HEK293 (cell line): ENCODE measurements at regions not wholly inside any gene's neighbourhood (a gene's known extent, or its start where the extent isn't known, plus 50 kb on each side); places are given as distances from the start of the nearest gene placed in this dataset.

ENCODE experiments used
- CTCF ChIA-PET: fragments of 350-600 bp; formaldehyde crosslinking; extraction: SDS; loops from one replicate; lab custom pipeline; 2021; ENCODE audit warnings: antibody characterized with exemption; lab: Yijun Ruan, JAX
- POLR2A ChIA-PET: fragments of 300-600 bp; formaldehyde crosslinking; extraction: SDS; loops from one replicate; lab custom pipeline; 2020; ENCODE audit warnings: antibody characterized with exemption, inconsistent platforms; lab: Yijun Ruan, JAX
- H3K27ac ChIP-seq: fragments of 200-500 bp; sonication (Bioruptor generic); 2 replicates; pipeline ENCODE4 v1.5.1; 2014; ENCODE audit warnings: low read depth, low read length, control low read depth, inconsistent platforms; ENCODE audit errors: extremely low read depth
- H3K36me3 ChIP-seq, 2 experiments: fragments of 200-500 bp in 1 of 2; sonication (Bioruptor generic) in 1 of 2; 1 replicate in 1 of 2; 2 replicates in 1 of 2; pipeline ENCODE4 v1.5.1; 2014 to 2017; ENCODE audit warnings: inconsistent platforms in 2 of 2, low read length in 2 of 2; ENCODE audit not compliant: control insufficient read depth in 2 of 2, insufficient read depth in 1 of 2
- H3K4me1 ChIP-seq: fragments of 200-500 bp; sonication (Bioruptor generic); 2 replicates; pipeline ENCODE4 v1.5.1; 2014; ENCODE audit warnings: mild to moderate bottlenecking, low read length, inconsistent platforms; ENCODE audit not compliant: control insufficient read depth, insufficient read depth
- H3K4me3 ChIP-seq: 2 replicates; pipeline ENCODE4 v1.5.1; 2011; ENCODE audit warnings: low read depth, mild to moderate bottlenecking, control low read depth, low read length, moderate library complexity
- H3K9me3 ChIP-seq: fragments of 200-500 bp; sonication (Bioruptor generic); 2 replicates; pipeline ENCODE4 v1.5.1; 2014; ENCODE audit warnings: low read depth, low read length, inconsistent platforms; ENCODE audit not compliant: control insufficient read depth, insufficient read depth
- GLIS2 ChIP-seq: fragments of 450-650 bp; formaldehyde crosslinking; IDR thresholded peaks from 2 replicates; pipeline ENCODE4 v1.5.1; 2016; ENCODE audit warnings: missing biosample characterization, missing genetic modification characterization
- ZNF112 ChIP-seq: fragments of 450-650 bp; formaldehyde crosslinking; IDR thresholded peaks from 2 replicates; pipeline ENCODE4 v1.5.0; 2017; ENCODE audit warnings: missing biosample characterization, missing genetic modification characterization
- ZNF132 ChIP-seq: fragments of 450-650 bp; formaldehyde crosslinking; IDR thresholded peaks from 2 replicates; pipeline ENCODE4 v1.5.1; 2017; ENCODE audit warnings: missing biosample characterization, missing genetic modification characterization, borderline replicate concordance
- ZNF146 ChIP-seq: fragments of 450-650 bp; formaldehyde crosslinking; IDR thresholded peaks from 2 replicates; pipeline ENCODE4 v1.5.1; 2016; ENCODE audit warnings: missing biosample characterization, missing genetic modification characterization
- ZNF169 ChIP-seq: fragments of 450-650 bp; formaldehyde crosslinking; IDR thresholded peaks from 2 replicates; pipeline ENCODE4 v1.5.1; 2016; ENCODE audit warnings: missing biosample characterization, missing genetic modification characterization
- ZNF175 ChIP-seq: fragments of 450-650 bp; formaldehyde crosslinking; IDR thresholded peaks from 2 replicates; pipeline ENCODE4 v1.5.1; 2016; ENCODE audit warnings: missing biosample characterization, missing genetic modification characterization
- ZNF23 ChIP-seq: fragments of 450-650 bp; formaldehyde crosslinking; IDR thresholded peaks from 2 replicates; pipeline ENCODE4 v1.5.1; 2016; ENCODE audit warnings: missing biosample characterization, missing genetic modification characterization, borderline replicate concordance
- ZNF239 ChIP-seq: fragments of 450-650 bp; formaldehyde crosslinking; IDR thresholded peaks from 2 replicates; pipeline ENCODE4 v1.5.1; 2016; ENCODE audit warnings: missing biosample characterization, missing genetic modification characterization
- ZNF335 ChIP-seq: fragments of 450-650 bp; formaldehyde crosslinking; conservative IDR thresholded peaks from 2 replicates; pipeline ENCODE4 v1.5.1; 2016; ENCODE audit warnings: missing biosample characterization, missing genetic modification characterization
- ZNF394 ChIP-seq: fragments of 450-650 bp; formaldehyde crosslinking; IDR thresholded peaks from 2 replicates; pipeline ENCODE4 v1.5.1; 2016; ENCODE audit warnings: missing biosample characterization, missing genetic modification characterization, mild to moderate bottlenecking, moderate library complexity, borderline replicate concordance
- ZNF707 ChIP-seq: fragments of 450-650 bp; formaldehyde crosslinking; IDR thresholded peaks from 2 replicates; pipeline ENCODE4 v1.5.1; 2016; ENCODE audit warnings: missing biosample characterization, missing genetic modification characterization
- TF ChIP-seq, protein P1 (sequence below): fragments of 450-650 bp; formaldehyde crosslinking; conservative IDR thresholded peaks from 2 replicates; pipeline ENCODE4 v1.5.1; 2016; ENCODE audit warnings: low read depth, missing biosample characterization, missing genetic modification characterization
- TF ChIP-seq, protein P2 (sequence below): fragments of 450-650 bp; formaldehyde crosslinking; IDR thresholded peaks from 2 replicates; pipeline ENCODE4 v1.5.1; 2016; ENCODE audit warnings: missing biosample characterization, missing genetic modification characterization, low read depth
- TF ChIP-seq, protein P3 (sequence below): fragments of 450-650 bp; formaldehyde crosslinking; IDR thresholded peaks from 2 replicates; pipeline ENCODE4 v1.5.1; 2016; ENCODE audit warnings: missing biosample characterization, missing genetic modification characterization, borderline replicate concordance
- TF ChIP-seq, protein P4 (sequence below): fragments of 450-650 bp; formaldehyde crosslinking; IDR thresholded peaks from 2 replicates; pipeline ENCODE4 v1.5.1; 2016; ENCODE audit warnings: missing biosample characterization, missing genetic modification characterization
- TF ChIP-seq, protein P5 (sequence below): fragments of 450-650 bp; formaldehyde crosslinking; IDR thresholded peaks from 2 replicates; pipeline ENCODE4 v1.5.1; 2016; ENCODE audit warnings: missing biosample characterization, missing genetic modification characterization
- TF ChIP-seq, protein P6 (sequence below): fragments of 450-650 bp; formaldehyde crosslinking; IDR thresholded peaks from 2 replicates; pipeline ENCODE4; 2016; ENCODE audit warnings: missing biosample characterization, missing genetic modification characterization
- TF ChIP-seq, protein P7 (sequence below): fragments of 450-650 bp; formaldehyde crosslinking; IDR thresholded peaks from 2 replicates; pipeline ENCODE4 v1.5.1; 2016; ENCODE audit warnings: missing biosample characterization, missing genetic modification characterization, low read depth

DNA sequence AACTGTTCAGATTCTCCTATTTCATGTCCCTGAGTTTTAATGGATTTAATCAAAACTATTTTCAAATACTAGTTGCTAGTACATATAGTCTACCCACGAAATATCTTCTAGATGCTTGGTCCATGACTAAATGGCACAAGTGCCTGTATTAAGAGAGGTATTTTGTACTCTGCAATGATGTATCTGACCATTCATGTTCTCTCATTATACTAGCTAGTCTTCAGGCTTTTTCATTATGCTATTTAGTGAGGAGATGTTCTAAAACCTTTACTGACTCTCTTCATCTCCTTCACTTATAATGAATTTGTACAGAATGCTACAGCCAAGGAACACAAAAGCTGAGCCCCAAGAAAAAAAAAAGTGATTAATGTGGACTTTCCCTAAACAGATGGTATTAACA is 222.5 kb downstream of the AHR start:
- H3K27ac ChIP-seq = no peak overlapping the region
- 0 out of 2 replicates have a peak, but pooled peaks cover 2% of the 10 kb centered on the region for H3K4me1 ChIP-seq
- CTCF ChIA-PET = interaction anchor here (0.7 to 1.2 kb wide), 3 partner anchors 8 to 515 kb away, joined by 3 to 5 read pairs (median 3); no protein-coding TSS in a partner anchor

DNA sequence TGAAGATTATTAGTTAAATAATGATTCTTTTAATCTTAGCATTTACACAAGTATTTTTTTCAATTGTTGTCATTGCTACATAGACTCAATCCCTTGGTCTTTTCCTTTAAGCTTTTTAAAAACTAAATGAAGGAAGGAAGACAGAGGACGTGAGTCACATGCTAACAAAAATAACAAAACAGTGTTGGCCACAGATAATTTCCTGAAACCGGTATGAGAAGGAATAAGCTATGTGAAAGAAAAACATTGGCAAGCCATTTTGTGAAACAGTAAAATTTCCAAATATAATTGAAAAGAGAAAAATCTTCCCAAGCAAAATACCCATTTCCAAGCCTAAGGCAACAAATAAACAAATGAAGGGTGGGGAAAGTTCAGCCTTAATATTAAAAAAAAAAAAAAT is 223.0 kb downstream of the AHR start:
- ChIA-PET POLR2A (no interaction called here), CTCF (interaction anchor here (0.7 to 1.2 kb wide), 3 partner anchors 9 to 515 kb away, joined by 3 to 5 read pairs (median 3); no protein-coding TSS in a partner anchor)
- Histone ChIP-seq H3K4me1 (0 out of 2 replicates have a peak, but pooled peaks cover 2% of the 10 kb centered on the region), H3K4me3 (no peak overlapping the region), H3K27ac (no peak overlapping the region), H3K9me3 (no peaks in the 10 kb centered on the region), H3K36me3 (no peaks in the 10 kb centered on the region)
- TF ChIP-seq, protein P1, sequence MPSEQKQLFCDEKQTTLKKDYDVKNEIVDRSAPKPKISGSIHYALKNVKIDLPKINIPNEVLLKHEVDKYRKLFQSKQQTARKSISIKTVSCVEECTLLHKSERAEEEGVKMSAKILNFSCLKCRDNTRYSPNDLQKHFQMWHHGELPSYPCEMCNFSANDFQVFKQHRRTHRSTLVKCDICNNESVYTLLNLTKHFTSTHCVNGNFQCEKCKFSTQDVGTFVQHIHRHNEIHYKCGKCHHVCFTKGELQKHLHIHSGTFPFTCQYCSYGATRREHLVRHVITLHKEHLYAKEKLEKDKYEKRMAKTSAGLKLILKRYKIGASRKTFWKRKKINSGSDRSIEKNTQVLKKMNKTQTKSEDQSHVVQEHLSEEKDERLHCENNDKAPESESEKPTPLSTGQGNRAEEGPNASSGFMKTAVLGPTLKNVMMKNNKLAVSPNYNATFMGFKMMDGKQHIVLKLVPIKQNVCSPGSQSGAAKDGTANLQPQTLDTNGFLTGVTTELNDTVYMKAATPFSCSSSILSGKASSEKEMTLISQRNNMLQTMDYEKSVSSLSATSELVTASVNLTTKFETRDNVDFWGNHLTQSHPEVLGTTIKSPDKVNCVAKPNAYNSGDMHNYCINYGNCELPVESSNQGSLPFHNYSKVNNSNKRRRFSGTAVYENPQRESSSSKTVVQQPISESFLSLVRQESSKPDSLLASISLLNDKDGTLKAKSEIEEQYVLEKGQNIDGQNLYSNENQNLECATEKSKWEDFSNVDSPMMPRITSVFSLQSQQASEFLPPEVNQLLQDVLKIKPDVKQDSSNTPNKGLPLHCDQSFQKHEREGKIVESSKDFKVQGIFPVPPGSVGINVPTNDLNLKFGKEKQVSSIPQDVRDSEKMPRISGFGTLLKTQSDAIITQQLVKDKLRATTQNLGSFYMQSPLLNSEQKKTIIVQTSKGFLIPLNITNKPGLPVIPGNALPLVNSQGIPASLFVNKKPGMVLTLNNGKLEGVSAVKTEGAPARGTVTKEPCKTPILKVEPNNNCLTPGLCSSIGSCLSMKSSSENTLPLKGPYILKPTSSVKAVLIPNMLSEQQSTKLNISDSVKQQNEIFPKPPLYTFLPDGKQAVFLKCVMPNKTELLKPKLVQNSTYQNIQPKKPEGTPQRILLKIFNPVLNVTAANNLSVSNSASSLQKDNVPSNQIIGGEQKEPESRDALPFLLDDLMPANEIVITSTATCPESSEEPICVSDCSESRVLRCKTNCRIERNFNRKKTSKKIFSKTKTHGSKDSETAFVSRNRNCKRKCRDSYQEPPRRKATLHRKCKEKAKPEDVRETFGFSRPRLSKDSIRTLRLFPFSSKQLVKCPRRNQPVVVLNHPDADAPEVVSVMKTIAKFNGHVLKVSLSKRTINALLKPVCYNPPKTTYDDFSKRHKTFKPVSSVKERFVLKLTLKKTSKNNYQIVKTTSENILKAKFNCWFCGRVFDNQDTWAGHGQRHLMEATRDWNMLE (tag by site-specific recombination) = no peak
- TF ChIP-seq, protein P2, sequence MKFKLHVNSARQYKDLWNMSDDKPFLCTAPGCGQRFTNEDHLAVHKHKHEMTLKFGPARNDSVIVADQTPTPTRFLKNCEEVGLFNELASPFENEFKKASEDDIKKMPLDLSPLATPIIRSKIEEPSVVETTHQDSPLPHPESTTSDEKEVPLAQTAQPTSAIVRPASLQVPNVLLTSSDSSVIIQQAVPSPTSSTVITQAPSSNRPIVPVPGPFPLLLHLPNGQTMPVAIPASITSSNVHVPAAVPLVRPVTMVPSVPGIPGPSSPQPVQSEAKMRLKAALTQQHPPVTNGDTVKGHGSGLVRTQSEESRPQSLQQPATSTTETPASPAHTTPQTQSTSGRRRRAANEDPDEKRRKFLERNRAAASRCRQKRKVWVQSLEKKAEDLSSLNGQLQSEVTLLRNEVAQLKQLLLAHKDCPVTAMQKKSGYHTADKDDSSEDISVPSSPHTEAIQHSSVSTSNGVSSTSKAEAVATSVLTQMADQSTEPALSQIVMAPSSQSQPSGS (tag by site-specific recombination) = no peak
- TF ChIP-seq ZNF169 (tag by site-specific recombination) (no peak), ZNF175 (tag by site-specific recombination) (no peak), ZNF132 (tag by site-specific recombination) (no peak)
- TF ChIP-seq, protein P3, sequence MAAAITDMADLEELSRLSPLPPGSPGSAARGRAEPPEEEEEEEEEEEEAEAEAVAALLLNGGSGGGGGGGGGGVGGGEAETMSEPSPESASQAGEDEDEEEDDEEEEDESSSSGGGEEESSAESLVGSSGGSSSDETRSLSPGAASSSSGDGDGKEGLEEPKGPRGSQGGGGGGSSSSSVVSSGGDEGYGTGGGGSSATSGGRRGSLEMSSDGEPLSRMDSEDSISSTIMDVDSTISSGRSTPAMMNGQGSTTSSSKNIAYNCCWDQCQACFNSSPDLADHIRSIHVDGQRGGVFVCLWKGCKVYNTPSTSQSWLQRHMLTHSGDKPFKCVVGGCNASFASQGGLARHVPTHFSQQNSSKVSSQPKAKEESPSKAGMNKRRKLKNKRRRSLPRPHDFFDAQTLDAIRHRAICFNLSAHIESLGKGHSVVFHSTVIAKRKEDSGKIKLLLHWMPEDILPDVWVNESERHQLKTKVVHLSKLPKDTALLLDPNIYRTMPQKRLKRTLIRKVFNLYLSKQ (tag by site-specific recombination) = no peak

More for the DNA sequence above, 222.5 kb downstream of the AHR start:
- no peaks in the 10 kb centered on the region for H3K9me3 ChIP-seq
- POLR2A ChIA-PET = no interaction called here
- no peaks in the 10 kb centered on the region for H3K36me3 ChIP-seq
- H3K4me3 ChIP-seq = no peak overlapping the region
- TF ChIP-seq, protein P4, sequence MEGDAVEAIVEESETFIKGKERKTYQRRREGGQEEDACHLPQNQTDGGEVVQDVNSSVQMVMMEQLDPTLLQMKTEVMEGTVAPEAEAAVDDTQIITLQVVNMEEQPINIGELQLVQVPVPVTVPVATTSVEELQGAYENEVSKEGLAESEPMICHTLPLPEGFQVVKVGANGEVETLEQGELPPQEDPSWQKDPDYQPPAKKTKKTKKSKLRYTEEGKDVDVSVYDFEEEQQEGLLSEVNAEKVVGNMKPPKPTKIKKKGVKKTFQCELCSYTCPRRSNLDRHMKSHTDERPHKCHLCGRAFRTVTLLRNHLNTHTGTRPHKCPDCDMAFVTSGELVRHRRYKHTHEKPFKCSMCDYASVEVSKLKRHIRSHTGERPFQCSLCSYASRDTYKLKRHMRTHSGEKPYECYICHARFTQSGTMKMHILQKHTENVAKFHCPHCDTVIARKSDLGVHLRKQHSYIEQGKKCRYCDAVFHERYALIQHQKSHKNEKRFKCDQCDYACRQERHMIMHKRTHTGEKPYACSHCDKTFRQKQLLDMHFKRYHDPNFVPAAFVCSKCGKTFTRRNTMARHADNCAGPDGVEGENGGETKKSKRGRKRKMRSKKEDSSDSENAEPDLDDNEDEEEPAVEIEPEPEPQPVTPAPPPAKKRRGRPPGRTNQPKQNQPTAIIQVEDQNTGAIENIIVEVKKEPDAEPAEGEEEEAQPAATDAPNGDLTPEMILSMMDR (tag by site-specific recombination) = no peak
- TF ChIP-seq ZNF394 = no peak
- TF ChIP-seq ZNF112 = no peak
- no peak for TF ChIP-seq ZNF169 (tag by site-specific recombination)
- no peak for TF ChIP-seq GLIS2 (tag by site-specific recombination)
- TF ChIP-seq, protein P5, sequence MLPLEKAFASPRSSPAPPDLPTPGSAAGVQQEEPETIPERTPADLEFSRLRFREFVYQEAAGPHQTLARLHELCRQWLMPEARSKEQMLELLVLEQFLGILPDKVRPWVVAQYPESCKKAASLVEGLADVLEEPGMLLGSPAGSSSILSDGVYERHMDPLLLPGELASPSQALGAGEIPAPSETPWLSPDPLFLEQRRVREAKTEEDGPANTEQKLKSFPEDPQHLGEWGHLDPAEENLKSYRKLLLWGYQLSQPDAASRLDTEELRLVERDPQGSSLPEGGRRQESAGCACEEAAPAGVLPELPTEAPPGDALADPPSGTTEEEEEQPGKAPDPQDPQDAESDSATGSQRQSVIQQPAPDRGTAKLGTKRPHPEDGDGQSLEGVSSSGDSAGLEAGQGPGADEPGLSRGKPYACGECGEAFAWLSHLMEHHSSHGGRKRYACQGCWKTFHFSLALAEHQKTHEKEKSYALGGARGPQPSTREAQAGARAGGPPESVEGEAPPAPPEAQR = no peak
- TF ChIP-seq ZNF335 (tag by site-specific recombination) = no peak
- TF ChIP-seq, protein P6, sequence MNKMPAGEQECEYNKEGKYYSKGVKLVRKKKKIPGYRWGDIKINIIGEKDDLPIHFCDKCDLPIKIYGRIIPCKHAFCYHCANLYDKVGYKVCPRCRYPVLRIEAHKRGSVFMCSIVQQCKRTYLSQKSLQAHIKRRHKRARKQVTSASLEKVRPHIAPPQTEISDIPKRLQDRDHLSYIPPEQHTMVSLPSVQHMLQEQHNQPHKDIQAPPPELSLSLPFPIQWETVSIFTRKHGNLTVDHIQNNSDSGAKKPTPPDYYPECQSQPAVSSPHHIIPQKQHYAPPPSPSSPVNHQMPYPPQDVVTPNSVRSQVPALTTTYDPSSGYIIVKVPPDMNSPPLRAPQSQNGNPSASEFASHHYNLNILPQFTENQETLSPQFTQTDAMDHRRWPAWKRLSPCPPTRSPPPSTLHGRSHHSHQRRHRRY (tag by site-specific recombination) = no peak
- no peak for TF ChIP-seq ZNF239
- no peak for TF ChIP-seq ZNF146 (tag by site-specific recombination)
- TF ChIP-seq ZNF707 (tag by site-specific recombination) = no peak
- TF ChIP-seq ZNF23 = no peak
- TF ChIP-seq, protein P7, sequence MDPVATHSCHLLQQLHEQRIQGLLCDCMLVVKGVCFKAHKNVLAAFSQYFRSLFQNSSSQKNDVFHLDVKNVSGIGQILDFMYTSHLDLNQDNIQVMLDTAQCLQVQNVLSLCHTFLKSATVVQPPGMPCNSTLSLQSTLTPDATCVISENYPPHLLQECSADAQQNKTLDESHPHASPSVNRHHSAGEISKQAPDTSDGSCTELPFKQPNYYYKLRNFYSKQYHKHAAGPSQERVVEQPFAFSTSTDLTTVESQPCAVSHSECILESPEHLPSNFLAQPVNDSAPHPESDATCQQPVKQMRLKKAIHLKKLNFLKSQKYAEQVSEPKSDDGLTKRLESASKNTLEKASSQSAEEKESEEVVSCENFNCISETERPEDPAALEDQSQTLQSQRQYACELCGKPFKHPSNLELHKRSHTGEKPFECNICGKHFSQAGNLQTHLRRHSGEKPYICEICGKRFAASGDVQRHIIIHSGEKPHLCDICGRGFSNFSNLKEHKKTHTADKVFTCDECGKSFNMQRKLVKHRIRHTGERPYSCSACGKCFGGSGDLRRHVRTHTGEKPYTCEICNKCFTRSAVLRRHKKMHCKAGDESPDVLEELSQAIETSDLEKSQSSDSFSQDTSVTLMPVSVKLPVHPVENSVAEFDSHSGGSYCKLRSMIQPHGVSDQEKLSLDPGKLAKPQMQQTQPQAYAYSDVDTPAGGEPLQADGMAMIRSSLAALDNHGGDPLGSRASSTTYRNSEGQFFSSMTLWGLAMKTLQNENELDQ = no peak
